ENCODE measurements at regions not wholly inside any gene's neighbourhood (a gene's known extent, or its start where the extent isn't known, plus 50 kb on each side); places are given as distances from the start of the nearest gene placed in this dataset.

- no peak for TF ChIP-seq POLR2A (IDR thresholded peaks at IDR 0.05)
- TF ChIP-seq CTCF (IDR thresholded peaks at IDR 0.05): no peak
- no peak for TF ChIP-seq POLR2AphosphoS5 (IDR thresholded peaks at IDR 0.05)
Observed at GRCh38 chr3:101964861-101965260, 115.5 kb downstream of the NFKBIZ start.
